HEK293 (cell line): ENCODE measurements at regions not wholly inside any gene's neighbourhood (a gene's known extent, or its start where the extent isn't known, plus 50 kb on each side); places are given as distances from the start of the nearest gene placed in this dataset.
"Not testable (repeated sequence)": the region's sequence is repeated elsewhere in the genome, so short reads cannot be mapped to it uniquely, and the experiment has no call there.

Experiments
- CTCF ChIA-PET: fragments of 350-600 bp; formaldehyde crosslinking; extraction: SDS; loops from one replicate; lab custom pipeline; 2021; ENCODE audit warnings: antibody characterized with exemption; lab: Yijun Ruan, JAX
- POLR2A ChIA-PET: fragments of 300-600 bp; formaldehyde crosslinking; extraction: SDS; loops from one replicate; lab custom pipeline; 2020; ENCODE audit warnings: antibody characterized with exemption, inconsistent platforms; lab: Yijun Ruan, JAX
- H3K27ac ChIP-seq: fragments of 200-500 bp; sonication (Bioruptor generic); 2 replicates; pipeline ENCODE4 v1.5.1; 2014; ENCODE audit warnings: low read depth, low read length, control low read depth, inconsistent platforms; ENCODE audit errors: extremely low read depth
- H3K36me3 ChIP-seq, 2 experiments: fragments of 200-500 bp in 1 of 2; sonication (Bioruptor generic) in 1 of 2; 1 replicate in 1 of 2; 2 replicates in 1 of 2; pipeline ENCODE4 v1.5.1; 2014 to 2017; ENCODE audit warnings: inconsistent platforms in 2 of 2, low read length in 2 of 2; ENCODE audit not compliant: control insufficient read depth in 2 of 2, insufficient read depth in 1 of 2
- H3K4me1 ChIP-seq: fragments of 200-500 bp; sonication (Bioruptor generic); 2 replicates; pipeline ENCODE4 v1.5.1; 2014; ENCODE audit warnings: mild to moderate bottlenecking, low read length, inconsistent platforms; ENCODE audit not compliant: control insufficient read depth, insufficient read depth
- H3K4me3 ChIP-seq: 2 replicates; pipeline ENCODE4 v1.5.1; 2011; ENCODE audit warnings: low read depth, mild to moderate bottlenecking, control low read depth, low read length, moderate library complexity
- H3K9me3 ChIP-seq: fragments of 200-500 bp; sonication (Bioruptor generic); 2 replicates; pipeline ENCODE4 v1.5.1; 2014; ENCODE audit warnings: low read depth, low read length, inconsistent platforms; ENCODE audit not compliant: control insufficient read depth, insufficient read depth
- GLIS1 ChIP-seq: fragments of 450-650 bp; formaldehyde crosslinking; IDR thresholded peaks from 2 replicates; pipeline ENCODE4 v1.5.1; 2016; ENCODE audit warnings: missing biosample characterization, missing genetic modification characterization
- KLF9 ChIP-seq: fragments of 450-650 bp; formaldehyde crosslinking; IDR thresholded peaks from 2 replicates; pipeline ENCODE4 v1.5.1; 2016; ENCODE audit warnings: missing biosample characterization, missing genetic modification characterization, low read depth
- PRDM2 ChIP-seq: fragments of 450-650 bp; formaldehyde crosslinking; IDR thresholded peaks from 2 replicates; pipeline ENCODE4 v1.5.1; 2016; ENCODE audit warnings: missing biosample characterization, missing genetic modification characterization, borderline replicate concordance
- REST ChIP-seq: fragments of 450-650 bp; formaldehyde crosslinking; IDR thresholded peaks from 2 replicates; pipeline ENCODE4 v1.5.1; 2016; ENCODE audit warnings: missing biosample characterization, missing genetic modification characterization
- SETDB1 ChIP-seq: IDR thresholded peaks from one replicate; pipeline ENCODE4 v1.6.1; 2017; ENCODE audit warnings: mild to moderate bottlenecking, low read length, moderate library complexity, mixed read lengths; ENCODE audit not compliant: insufficient read length
- SP7 ChIP-seq: fragments of 450-650 bp; formaldehyde crosslinking; IDR thresholded peaks from 2 replicates; pipeline ENCODE4 v1.5.1; 2016; ENCODE audit warnings: missing biosample characterization, missing genetic modification characterization
- TRIM28 ChIP-seq: IDR thresholded peaks from 2 replicates; pipeline ENCODE4 v1.6.1; 2011; ENCODE audit warnings: low read length, control low read depth, borderline replicate concordance
- ZBTB44 ChIP-seq: fragments of 450-650 bp; IDR thresholded peaks from 2 replicates; pipeline ENCODE4 v1.5.1; 2018; ENCODE audit warnings: missing biosample characterization, mild to moderate bottlenecking, missing genetic modification characterization
- ZIC2 ChIP-seq: fragments of 450-650 bp; formaldehyde crosslinking; IDR thresholded peaks from 2 replicates; pipeline ENCODE4 v1.5.1; 2016; ENCODE audit warnings: missing biosample characterization, missing genetic modification characterization
- ZNF112 ChIP-seq: fragments of 450-650 bp; formaldehyde crosslinking; IDR thresholded peaks from 2 replicates; pipeline ENCODE4 v1.5.0; 2017; ENCODE audit warnings: missing biosample characterization, missing genetic modification characterization
- ZNF2 ChIP-seq: fragments of 450-650 bp; formaldehyde crosslinking; IDR thresholded peaks from 2 replicates; pipeline ENCODE4 v1.5.1; 2016; ENCODE audit warnings: missing biosample characterization, missing genetic modification characterization
- ZNF26 ChIP-seq: fragments of 450-650 bp; formaldehyde crosslinking; IDR thresholded peaks from 2 replicates; pipeline ENCODE4 v1.5.1; 2016; ENCODE audit warnings: missing biosample characterization, missing genetic modification characterization
- ZNF610 ChIP-seq: fragments of 450-650 bp; formaldehyde crosslinking; IDR thresholded peaks from 2 replicates; pipeline ENCODE4 v1.5.1; 2016; ENCODE audit warnings: missing biosample characterization, missing genetic modification characterization, borderline replicate concordance
- ZNF76 ChIP-seq: fragments of 450-650 bp; formaldehyde crosslinking; IDR thresholded peaks from 2 replicates; pipeline ENCODE4; 2016; ENCODE audit warnings: low read depth, missing biosample characterization, missing genetic modification characterization, borderline replicate concordance

- Histone ChIP-seq H3K27ac (no peak overlapping the region; the same call in 1 of the 2 replicates), H3K36me3 (no peaks in the 10 kb centered on the region), H3K4me1 (no peaks in the 10 kb centered on the region; the same call in 1 of the 2 replicates), H3K9me3 (no peaks in the 10 kb centered on the region), H3K4me3 (no peak overlapping the region)
- ChIA-PET CTCF (no interaction called here), POLR2A (no interaction called here)
- TF ChIP-seq ZNF26 (peak; percentile 51; the same call in 1 of the 2 replicates), ZNF2 (no peak)
These were observed 292.7 kb upstream of the PROK2 start for GRCh38 chr3:72077473-72078259.

GRCh38 chr3:72075848-72076247, 290.9 kb upstream of the PROK2 start:
- H3K4me3 ChIP-seq, H3K36me3 ChIP-seq, H3K9me3 ChIP-seq, POLR2A ChIA-PET, CTCF ChIA-PET, H3K4me1 ChIP-seq, H3K27ac ChIP-seq: not testable (repeated sequence)
- peak; percentile 95 for TF ChIP-seq SETDB1
- TF ChIP-seq TRIM28 = peak; percentile 86; the same call in 1 of the 2 replicates
- TF ChIP-seq, all 188 proteins: peak for 2; not testable (repeated sequence) for 186

GRCh38 chr3:72071624-72072023, 286.7 kb upstream of the PROK2 start:
- H3K4me1 ChIP-seq = no peaks in the 10 kb centered on the region
- H3K9me3 ChIP-seq = no peaks in the 10 kb centered on the region
- no peak for TF ChIP-seq ZNF112 (tag by site-specific recombination)
- no peak for TF ChIP-seq SP7 (tag by site-specific recombination)
- no peak for TF ChIP-seq PRDM2 (tag by site-specific recombination)
- H3K4me3 ChIP-seq = no peak overlapping the region
- no peak overlapping the region for H3K27ac ChIP-seq
- H3K36me3 ChIP-seq = no peaks in the 10 kb centered on the region
- POLR2A ChIA-PET = no interaction called here
- CTCF ChIA-PET = interaction anchor here (1.2 kb wide), 1 partner anchor 196 kb away, joined by 4 read pairs; no protein-coding TSS in a partner anchor

GRCh38 chr3:72070005-72070404, 285.1 kb upstream of the PROK2 start:
- ChIA-PET POLR2A (no interaction called here), CTCF (no interaction called here)
- H3K27ac ChIP-seq = no peak overlapping the region
- H3K4me1 ChIP-seq = no peaks in the 10 kb centered on the region
- no peak overlapping the region for H3K4me3 ChIP-seq
- H3K9me3 ChIP-seq = no peaks in the 10 kb centered on the region
- H3K36me3 ChIP-seq = no peaks in the 10 kb centered on the region
- TF ChIP-seq KLF9 (tag by site-specific recombination) (no peak), ZNF76 (tag by site-specific recombination) (no peak), ZNF610 (tag by site-specific recombination) (peak; percentile 98), GLIS1 (tag by site-specific recombination) (0 out of 2 replicates have a peak, but pooled peaks have one; percentile 6), ZIC2 (tag by site-specific recombination) (peak; percentile 41), REST (tag by site-specific recombination) (no peak), ZBTB44 (tag by site-specific recombination) (peak; percentile 64)
